Endodermal cell (in vitro differentiated cells): ENCODE measurements at regions not wholly inside any gene's neighbourhood (a gene's known extent, or its start where the extent isn't known, plus 50 kb on each side); places are given as distances from the start of the nearest gene placed in this dataset.

ENCODE experiments used
- DNase-seq: peaks from one replicate; pipeline ENCODE4 v3.0.0-alpha.2; 2017
- H3K27ac ChIP-seq: 2 replicates; pipeline ENCODE4 v1.5.1; 2013; ENCODE audit warnings: mild to moderate bottlenecking, low read depth, low read length, moderate library complexity
- H3K27me3 ChIP-seq: 2 replicates; pipeline ENCODE4 v1.6.1; 2013; ENCODE audit warnings: mild to moderate bottlenecking, low read length, moderate library complexity; ENCODE audit not compliant: insufficient read depth, control insufficient read depth, poor library complexity, severe bottlenecking
- H3K36me3 ChIP-seq: 2 replicates; pipeline ENCODE4 v1.7.0; 2013; ENCODE audit warnings: mild to moderate bottlenecking, low read length, moderate library complexity; ENCODE audit not compliant: control insufficient read depth, insufficient read depth
- H3K4me1 ChIP-seq: one replicate; pipeline ENCODE4 v1.7.0; 2013; ENCODE audit warnings: low read length; ENCODE audit not compliant: control insufficient read depth, insufficient read depth
- H3K4me3 ChIP-seq: 2 replicates; pipeline ENCODE4 v1.5.1; 2013; ENCODE audit warnings: mild to moderate bottlenecking, low read length, moderate library complexity
- H3K9ac ChIP-seq: 2 replicates; pipeline ENCODE4 v1.6.1; 2013; ENCODE audit warnings: mild to moderate bottlenecking, low read length, moderate library complexity; ENCODE audit not compliant: poor library complexity, severe bottlenecking; ENCODE audit errors: extremely low read depth
- H3K9me3 ChIP-seq: 2 replicates; pipeline ENCODE4 v1.6.1; 2013; ENCODE audit warnings: mild to moderate bottlenecking, low read length, moderate library complexity; ENCODE audit not compliant: control insufficient read depth
- H3K27ac Mint-ChIP-seq: 2 replicates; pipeline ENCODE4 v1.8.0; 2020; ENCODE audit warnings: mixed read lengths
- H3K27me3 Mint-ChIP-seq: 2 replicates; pipeline ENCODE4 v1.8.0; 2021; ENCODE audit warnings: mild to moderate bottlenecking, mixed read lengths; ENCODE audit not compliant: insufficient read depth
- H3K36me3 Mint-ChIP-seq: 2 replicates; pipeline ENCODE4 v1.8.0; 2020; ENCODE audit warnings: low read depth, mixed read lengths
- H3K4me1 Mint-ChIP-seq: 2 replicates; pipeline ENCODE4 v1.8.0; 2020; ENCODE audit warnings: mixed read lengths
- H3K4me3 Mint-ChIP-seq: 2 replicates; pipeline ENCODE4 v1.8.0; 2020; ENCODE audit warnings: mild to moderate bottlenecking, moderate library complexity, mixed read lengths
- H3K9me3 Mint-ChIP-seq: 2 replicates; pipeline ENCODE4 v1.8.0; 2020; ENCODE audit warnings: mild to moderate bottlenecking, mixed read lengths
- CTCF ChIP-seq: fragments of 200-600 bp; sonication (generic); conservative IDR thresholded peaks from 2 replicates; pipeline ENCODE4 v1.5.0; 2021; ENCODE audit warnings: antibody characterized with exemption, mild to moderate bottlenecking
- WGBS, 2 experiments: methylation state at CpG; one replicate each; pipeline versions ENCODE4 v1.1.5 to v1.1.7; 2013; ENCODE audit warnings: missing lambda C conversion rate in 2 of 2, mixed read lengths in 1 of 2; ENCODE audit not compliant: insufficient coverage in 1 of 2, insufficient read length in 1 of 2; 5-methylcytosine and 5-hydroxymethylcytosine counted together

GRCh38 chr11:97862021-97862420 is 1158.7 kb upstream of the CNTN5 start:
- DNase-seq = no peak
- Histone ChIP-seq H3K4me3 (peak overlapping the region; percentile 26), H3K36me3 (no peaks in the 10 kb centered on the region), H3K9me3 (peaks cover 26% of the 10 kb centered on the region), H3K27ac (no peak overlapping the region), H3K9ac (no peak overlapping the region), H3K4me1 (no peaks in the 10 kb centered on the region), H3K27me3 (no peaks in the 10 kb centered on the region)
- H3K36me3 Mint-ChIP-seq = peaks cover 12% of the 10 kb centered on the region
- TF ChIP-seq CTCF = no peak
- H3K9me3 Mint-ChIP-seq = peaks cover 29% of the 10 kb centered on the region
- no peaks in the 10 kb centered on the region for H3K4me1 Mint-ChIP-seq
- 97 to 100% methylated on average over 1 to 4 of the region's 4 CpGs for WGBS, 2 experiments
- no peak overlapping the region for H3K27ac Mint-ChIP-seq
- H3K4me3 Mint-ChIP-seq = no peak overlapping the region
- no peaks in the 10 kb centered on the region for H3K27me3 Mint-ChIP-seq

GRCh38 chr11:97865424-97866012 is 1155.2 kb upstream of the CNTN5 start:
- DNase-seq = no peak
- H3K27ac Mint-ChIP-seq = no peak overlapping the region
- peaks cover 46% of the 10 kb centered on the region for H3K9me3 Mint-ChIP-seq
- no peak overlapping the region for H3K4me3 Mint-ChIP-seq
- H3K36me3 ChIP-seq = no peaks in the 10 kb centered on the region
- H3K4me1 ChIP-seq = no peaks in the 10 kb centered on the region
- no peak overlapping the region for H3K4me3 ChIP-seq
- H3K4me1 Mint-ChIP-seq = no peaks in the 10 kb centered on the region
- H3K27me3 Mint-ChIP-seq = peaks cover 2% of the 10 kb centered on the region
- no peak overlapping the region for H3K9ac ChIP-seq
- peaks cover 31% of the 10 kb centered on the region for H3K9me3 ChIP-seq
- H3K27ac ChIP-seq = no peak overlapping the region
- TF ChIP-seq CTCF = no peak
- H3K27me3 ChIP-seq = no peaks in the 10 kb centered on the region
- WGBS, 2 experiments = 91 to 100% methylated on average over 1 to 3 of the region's 3 CpGs
- peaks cover 17% of the 10 kb centered on the region for H3K36me3 Mint-ChIP-seq

GRCh38 chr11:97871816-97872215 is 1148.9 kb upstream of the CNTN5 start:
- Histone ChIP-seq H3K4me1 (no peaks in the 10 kb centered on the region), H3K9ac (no peak overlapping the region), H3K4me3 (no peak overlapping the region), H3K9me3 (peaks cover 4% of the 10 kb centered on the region), H3K27ac (no peak overlapping the region), H3K36me3 (no peaks in the 10 kb centered on the region), H3K27me3 (no peaks in the 10 kb centered on the region)
- peaks cover 19% of the 10 kb centered on the region for H3K9me3 Mint-ChIP-seq
- H3K27ac Mint-ChIP-seq = no peak overlapping the region
- H3K27me3 Mint-ChIP-seq = peaks cover 2% of the 10 kb centered on the region
- peaks cover 4% of the 10 kb centered on the region for H3K36me3 Mint-ChIP-seq
- H3K4me3 Mint-ChIP-seq = no peak overlapping the region
- DNase-seq = no peak
- TF ChIP-seq CTCF = no peak
- H3K4me1 Mint-ChIP-seq = peaks cover 10% of the 10 kb centered on the region
